B cell (primary cell): ENCODE measurements at regions not wholly inside any gene's neighbourhood (a gene's known extent, or its start where the extent isn't known, plus 50 kb on each side); places are given as distances from the start of the nearest gene placed in this dataset.

Source experiments
- EZH2 ChIP-seq: IDR thresholded peaks from 2 replicates; pipeline ENCODE4 v1.6.1; 2012; ENCODE audit warnings: borderline replicate concordance, low read depth, mild to moderate bottlenecking, moderate library complexity, low read length; ENCODE audit not compliant: insufficient read depth, poor library complexity, severe bottlenecking
- TF ChIP-seq, protein P1 (sequence below): fragments of 200-600 bp; IDR thresholded peaks from one replicate; pipeline ENCODE4 v1.8.0; 2022; ENCODE audit warnings: antibody characterized with exemption, mild to moderate bottlenecking

DNA sequence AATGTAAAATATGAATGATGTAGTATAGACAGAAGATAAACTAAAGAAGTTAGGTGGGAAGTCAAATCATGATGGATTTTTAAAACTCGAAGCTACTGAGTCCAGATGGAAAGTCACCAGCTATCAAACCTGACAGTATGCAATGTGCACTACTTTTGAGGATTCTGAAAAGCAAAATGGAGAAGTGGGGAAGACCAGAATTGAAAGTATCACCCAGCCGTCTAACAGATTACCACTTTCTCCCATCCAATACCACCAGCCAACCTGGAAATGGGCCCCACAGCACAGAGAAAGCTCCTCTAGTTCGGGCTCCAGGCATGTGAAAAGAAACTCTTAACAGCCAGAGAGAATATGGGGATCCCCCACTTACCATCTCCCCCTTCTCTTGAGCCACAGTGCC lies 67.9 kb upstream of the SRRM3 start:
- TF ChIP-seq, protein P1, sequence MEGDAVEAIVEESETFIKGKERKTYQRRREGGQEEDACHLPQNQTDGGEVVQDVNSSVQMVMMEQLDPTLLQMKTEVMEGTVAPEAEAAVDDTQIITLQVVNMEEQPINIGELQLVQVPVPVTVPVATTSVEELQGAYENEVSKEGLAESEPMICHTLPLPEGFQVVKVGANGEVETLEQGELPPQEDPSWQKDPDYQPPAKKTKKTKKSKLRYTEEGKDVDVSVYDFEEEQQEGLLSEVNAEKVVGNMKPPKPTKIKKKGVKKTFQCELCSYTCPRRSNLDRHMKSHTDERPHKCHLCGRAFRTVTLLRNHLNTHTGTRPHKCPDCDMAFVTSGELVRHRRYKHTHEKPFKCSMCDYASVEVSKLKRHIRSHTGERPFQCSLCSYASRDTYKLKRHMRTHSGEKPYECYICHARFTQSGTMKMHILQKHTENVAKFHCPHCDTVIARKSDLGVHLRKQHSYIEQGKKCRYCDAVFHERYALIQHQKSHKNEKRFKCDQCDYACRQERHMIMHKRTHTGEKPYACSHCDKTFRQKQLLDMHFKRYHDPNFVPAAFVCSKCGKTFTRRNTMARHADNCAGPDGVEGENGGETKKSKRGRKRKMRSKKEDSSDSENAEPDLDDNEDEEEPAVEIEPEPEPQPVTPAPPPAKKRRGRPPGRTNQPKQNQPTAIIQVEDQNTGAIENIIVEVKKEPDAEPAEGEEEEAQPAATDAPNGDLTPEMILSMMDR: no peak
- TF ChIP-seq EZH2: no peak
